ENCODE measurements at regions not wholly inside any gene's neighbourhood (a gene's known extent, or its start where the extent isn't known, plus 50 kb on each side); places are given as distances from the start of the nearest gene placed in this dataset.

GRCh38 chr16:59463776-59464175 lies 729.7 kb upstream of the GOT2 start:
- no peak for TF ChIP-seq POLR2A (IDR thresholded peaks at IDR 0.05)
- TF ChIP-seq, protein P1, sequence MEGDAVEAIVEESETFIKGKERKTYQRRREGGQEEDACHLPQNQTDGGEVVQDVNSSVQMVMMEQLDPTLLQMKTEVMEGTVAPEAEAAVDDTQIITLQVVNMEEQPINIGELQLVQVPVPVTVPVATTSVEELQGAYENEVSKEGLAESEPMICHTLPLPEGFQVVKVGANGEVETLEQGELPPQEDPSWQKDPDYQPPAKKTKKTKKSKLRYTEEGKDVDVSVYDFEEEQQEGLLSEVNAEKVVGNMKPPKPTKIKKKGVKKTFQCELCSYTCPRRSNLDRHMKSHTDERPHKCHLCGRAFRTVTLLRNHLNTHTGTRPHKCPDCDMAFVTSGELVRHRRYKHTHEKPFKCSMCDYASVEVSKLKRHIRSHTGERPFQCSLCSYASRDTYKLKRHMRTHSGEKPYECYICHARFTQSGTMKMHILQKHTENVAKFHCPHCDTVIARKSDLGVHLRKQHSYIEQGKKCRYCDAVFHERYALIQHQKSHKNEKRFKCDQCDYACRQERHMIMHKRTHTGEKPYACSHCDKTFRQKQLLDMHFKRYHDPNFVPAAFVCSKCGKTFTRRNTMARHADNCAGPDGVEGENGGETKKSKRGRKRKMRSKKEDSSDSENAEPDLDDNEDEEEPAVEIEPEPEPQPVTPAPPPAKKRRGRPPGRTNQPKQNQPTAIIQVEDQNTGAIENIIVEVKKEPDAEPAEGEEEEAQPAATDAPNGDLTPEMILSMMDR (IDR thresholded peaks at IDR 0.05), result no peak

Data from prostate gland (tissue), 2 donors.